ENCODE measurements at regions not wholly inside any gene's neighbourhood (a gene's known extent, or its start where the extent isn't known, plus 50 kb on each side); places are given as distances from the start of the nearest gene placed in this dataset.
A peak's percentile ranks its signal among the peaks of the same experiment; 100 is the strongest.

DNA sequence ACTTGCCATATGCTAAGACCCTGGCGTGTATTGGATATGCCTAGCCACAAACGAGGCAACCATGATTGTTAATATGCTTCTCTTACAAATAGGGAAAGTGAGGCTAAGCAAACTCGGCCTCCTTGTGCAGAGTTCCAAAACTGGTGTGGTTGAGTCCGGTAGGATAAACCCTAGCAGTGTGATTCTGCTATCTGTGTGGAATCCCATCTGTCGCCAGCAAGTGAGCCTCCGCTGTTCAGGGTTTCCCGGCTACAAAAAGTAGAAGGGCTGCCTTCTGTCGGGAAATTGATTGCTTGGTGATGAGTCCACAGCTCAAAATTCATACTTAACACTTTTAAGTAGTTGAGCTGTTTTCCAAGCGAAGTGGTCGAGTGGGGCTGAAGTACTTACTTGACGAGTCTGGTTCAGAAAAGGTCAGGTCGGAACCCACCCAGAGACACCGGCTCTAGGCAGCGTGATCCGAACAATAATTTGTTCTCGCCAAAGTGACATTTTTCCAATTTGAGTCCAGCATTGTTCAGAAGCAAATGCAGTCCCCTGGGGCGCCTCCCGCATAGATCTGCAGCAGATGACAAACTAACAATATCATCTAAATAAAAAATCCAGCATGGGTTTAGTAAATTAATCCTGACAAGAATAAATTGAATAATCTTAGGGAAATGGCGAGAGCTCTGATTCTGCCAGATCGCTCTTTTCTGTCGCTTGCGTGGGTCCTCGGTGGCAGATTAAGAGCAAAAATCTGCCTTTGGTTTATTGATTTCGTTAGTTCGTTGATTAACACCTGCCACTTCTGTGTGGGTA, 686.7 kb upstream of the RBFOX1 start:
- no peak for FAIRE-seq

DNA sequence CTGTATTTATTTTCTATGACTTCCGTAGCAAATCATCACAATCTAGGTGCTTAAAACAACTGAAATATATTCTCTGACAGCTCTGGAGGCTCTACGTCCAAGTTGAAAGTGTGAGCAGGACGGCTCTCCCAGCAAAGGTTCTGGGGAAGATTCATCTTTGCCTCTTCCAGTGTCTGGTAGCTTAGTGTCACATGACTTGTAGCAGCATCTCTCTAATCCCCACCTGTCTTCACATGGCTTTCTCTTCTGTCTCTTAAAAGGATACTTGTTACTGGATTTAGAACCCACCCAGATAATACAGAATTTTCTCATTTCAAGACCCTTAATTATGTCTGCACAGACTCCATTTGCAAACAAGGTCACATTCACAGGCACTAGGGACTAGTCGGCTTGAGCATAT, 687.7 kb upstream of the RBFOX1 start:
- no peak for FAIRE-seq

DNA sequence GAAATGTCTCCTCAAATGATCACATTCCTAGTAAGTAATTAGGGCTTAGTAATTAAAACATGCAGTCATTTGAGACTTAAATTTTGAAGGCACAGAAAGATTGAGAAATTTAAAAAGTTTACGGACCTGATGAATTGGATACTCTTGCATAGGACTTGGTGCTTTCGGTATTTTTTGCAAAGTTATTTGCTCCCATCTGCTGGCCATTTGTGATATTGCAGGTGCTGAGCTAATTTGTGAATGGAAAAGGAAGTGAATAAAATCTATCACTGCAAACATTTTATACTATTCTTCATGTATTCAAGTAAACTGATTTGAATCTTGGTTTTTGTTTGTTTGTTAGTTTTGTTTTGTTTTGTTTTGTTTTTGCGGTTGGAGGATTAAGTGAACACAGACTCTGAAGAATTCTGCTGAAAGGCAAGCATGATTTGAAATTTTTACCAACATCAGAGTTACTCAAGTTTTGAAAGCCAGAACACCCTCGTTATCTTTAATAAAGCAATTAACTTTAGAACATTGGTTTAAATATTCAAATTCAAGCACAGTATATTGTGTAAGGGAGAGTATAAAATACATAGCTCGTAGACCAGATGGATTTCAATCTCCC, 689.5 kb upstream of the RBFOX1 start:
- peak; percentile 93 for FAIRE-seq

DNA sequence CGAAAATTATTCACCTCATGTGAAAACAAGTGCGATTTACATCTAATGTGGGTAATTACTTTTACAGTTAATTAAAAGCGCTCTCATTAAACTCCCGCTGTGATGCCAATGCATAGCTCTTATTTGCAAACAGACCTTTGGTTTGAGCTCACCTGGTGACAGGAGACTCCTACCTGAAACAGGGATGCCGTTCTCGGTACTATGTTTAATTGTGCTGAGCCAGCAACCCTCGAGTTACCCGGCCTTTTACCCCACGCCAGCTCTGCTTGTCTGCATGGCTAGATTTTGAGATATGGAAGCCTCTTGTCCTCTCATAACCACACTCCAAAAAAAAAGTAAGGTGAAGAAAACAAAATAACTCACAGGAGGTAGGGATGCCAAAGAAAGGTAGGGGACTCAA, 690.4 kb upstream of the RBFOX1 start:
- no peak for FAIRE-seq

DNA sequence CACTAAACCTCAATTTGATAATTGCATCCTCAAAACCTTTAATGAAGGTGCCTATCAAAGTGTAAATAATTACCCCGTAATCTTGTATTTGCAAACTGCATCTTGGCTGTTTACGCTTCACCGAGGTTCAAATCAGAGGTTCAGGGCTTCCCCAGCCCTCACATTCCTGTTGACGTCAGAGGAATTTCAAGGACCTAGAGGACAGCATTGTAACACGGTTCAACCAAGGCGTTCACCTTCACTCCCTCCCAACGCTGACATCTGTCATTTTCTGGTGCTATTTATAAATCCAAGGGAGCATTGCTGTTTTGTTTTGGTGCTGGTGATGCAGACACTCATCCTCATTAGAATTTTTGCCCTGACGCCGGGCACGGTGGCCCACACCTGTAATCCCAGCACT, 691.6 kb upstream of the RBFOX1 start:
- FAIRE-seq: no peak

DNA sequence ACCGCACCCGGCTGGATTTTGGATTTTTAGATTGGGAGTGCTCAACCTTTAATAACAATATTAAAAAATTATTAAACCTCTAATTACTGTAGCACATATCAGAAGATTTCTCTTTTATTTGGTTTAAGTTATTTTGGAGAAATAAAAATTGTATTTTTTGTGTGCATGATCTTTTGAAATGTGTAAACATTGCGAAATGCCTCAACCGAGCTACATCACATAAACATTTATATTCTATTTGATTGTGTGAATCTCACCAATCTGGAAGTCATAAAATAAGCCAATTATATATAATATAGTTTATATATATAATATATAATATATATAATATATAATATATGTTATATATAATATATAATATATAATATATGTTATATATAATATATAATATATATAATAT, 696.2 kb upstream of the RBFOX1 start:
- no peak for FAIRE-seq

DNA sequence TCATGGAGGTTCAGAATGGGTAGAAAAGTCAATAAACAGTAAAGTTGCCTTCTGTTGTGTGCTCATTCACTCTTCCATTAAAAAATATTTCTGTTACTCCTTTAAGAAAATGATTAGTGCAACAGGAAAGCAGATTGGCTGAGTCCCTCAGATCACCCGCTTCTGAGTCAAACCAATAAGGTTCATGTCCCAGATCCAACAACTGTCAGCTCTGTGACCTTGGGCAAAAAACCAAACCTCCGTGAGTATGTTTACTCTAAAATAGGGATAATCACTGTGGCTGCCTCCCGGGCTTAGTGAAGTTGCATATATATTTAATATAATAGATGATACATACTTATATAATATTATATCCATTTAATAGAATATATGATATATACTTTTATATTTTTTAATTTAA, 698.5 kb upstream of the RBFOX1 start:
- no peak for FAIRE-seq

DNA sequence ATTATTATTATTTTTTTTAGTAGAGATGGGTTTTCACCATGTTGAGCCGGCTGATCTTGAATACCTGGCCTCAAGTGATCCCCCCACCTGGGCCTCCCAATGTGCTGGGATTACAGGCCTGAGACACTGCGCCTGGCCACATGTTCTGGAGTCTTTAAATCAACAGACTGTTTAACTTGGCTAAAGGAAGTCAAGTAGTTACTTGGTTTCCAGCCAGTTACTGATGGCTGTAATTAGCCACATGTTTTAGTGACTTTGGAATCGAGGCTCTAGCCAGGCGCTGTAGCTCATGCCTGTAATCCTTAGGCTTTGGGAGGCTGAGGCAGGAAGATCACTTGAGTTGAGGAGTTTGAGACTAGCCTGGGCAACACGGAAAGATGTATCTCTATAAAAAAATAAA, 699.2 kb upstream of the RBFOX1 start:
- FAIRE-seq: no peak

DNA sequence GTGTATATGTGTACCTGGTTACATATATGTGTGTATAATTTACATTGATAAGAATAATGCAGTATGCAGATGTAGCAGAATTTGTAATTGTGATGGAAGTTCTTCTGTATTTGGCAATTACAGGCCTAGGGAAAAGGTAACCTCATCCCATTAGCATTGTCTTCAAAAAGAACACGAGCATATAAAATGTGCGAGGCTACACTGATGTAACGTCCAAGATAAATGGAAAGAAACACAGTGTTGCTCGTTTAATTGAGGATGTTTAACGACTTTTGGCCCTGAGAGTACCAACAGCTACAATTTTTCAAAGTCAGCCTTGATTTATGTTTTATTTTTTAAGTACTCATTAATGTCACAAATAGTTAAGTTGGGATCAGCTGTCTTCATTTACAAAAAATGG, 703.5 kb upstream of the RBFOX1 start:
- no peak for FAIRE-seq

DNA sequence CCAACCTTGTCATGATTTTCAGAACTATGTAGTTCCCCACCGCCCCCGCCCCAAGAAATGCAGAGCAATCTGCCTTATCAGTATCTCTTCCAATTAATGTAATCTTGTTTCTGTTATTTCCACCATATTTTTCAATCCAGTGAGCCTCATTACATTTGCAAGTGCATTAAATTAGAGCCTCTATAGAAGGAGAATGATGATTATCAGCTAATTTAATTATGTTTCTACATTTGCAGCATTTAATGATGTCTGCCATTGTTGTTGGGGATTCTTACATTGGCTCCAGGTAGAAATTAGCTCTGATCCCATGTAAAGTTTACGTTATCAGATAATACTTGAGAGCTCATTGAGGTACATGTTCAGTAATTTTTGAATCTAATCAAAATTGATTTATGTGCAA, 707.0 kb upstream of the RBFOX1 start:
- no peak for FAIRE-seq

DNA sequence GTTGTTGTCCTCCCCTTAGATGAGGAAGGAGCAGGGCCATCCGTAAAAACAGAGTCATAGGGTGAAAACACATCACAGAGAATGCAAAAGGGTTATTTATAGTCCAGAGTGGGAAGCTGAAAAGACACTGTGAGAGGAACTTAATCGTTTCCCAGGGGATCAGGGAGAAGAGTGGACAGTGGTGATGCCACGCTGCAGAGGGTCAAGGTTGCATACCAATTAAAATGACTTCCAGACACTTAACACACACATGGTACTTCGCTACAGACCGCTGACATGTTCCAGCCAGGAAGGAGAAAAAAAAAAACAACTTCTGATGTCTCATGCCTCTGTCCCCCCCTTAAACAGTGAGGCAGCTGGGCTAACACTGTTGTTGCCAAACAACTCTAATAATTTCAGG, 713.8 kb upstream of the RBFOX1 start:
- no peak for FAIRE-seq

DNA sequence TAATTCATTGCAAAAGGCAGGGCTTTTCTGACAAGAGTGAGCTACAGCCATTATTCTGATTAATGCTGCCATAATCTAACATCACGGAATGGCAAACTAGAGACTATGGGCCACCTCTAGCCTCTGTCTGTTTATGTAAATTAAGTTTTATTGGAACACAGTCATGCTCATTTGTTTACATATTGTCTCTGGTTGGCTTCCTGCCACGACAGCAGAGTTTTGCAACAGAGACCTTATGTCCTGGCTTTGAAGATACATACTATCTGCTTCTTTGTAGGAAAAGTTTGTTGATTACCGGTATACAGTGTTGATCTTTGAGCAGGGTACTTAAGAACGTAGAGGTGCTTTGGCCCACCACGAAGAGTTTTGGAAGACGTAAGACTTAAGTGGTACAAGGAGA, 715.9 kb upstream of the RBFOX1 start:
- FAIRE-seq: no peak

DNA sequence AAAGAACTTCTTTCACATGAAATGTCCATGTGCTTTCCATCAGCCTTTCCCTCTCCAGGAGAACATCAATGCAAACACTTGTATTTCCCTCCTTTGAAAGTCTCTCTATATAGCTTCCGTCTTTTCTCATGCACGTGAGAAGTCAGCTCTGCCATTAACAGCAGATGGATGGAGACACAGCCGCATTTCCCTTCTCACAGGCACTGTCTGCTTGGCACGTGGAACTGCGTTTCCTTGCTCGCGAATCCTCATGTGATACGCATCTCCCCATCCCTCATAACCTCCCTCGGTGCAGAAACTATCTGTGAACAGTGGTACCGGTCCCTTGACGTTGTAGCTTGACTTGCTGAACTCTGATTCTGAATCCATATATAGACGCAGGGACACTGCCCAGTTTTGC, 717.0 kb upstream of the RBFOX1 start:
- FAIRE-seq: no peak

DNA sequence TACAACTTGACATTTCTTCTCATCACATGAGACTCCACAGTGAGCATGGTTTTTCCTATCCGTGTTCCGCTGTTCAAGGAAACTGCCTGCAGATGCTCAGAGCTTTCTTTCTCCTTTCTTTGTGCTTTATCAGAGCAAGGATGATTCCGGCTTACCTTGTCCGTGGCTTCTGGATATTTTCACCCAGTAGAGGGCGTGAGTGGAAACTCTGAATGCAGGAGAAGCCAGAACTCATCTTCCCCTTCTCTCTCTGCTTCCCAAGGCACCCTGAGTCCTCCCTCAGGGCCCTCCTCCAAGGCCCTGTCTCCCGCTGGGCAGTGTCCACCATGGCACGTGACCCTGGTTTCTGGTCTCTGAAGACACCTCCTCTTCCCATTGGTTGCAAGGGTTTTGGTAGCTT, 721.1 kb upstream of the RBFOX1 start:
- FAIRE-seq: no peak

DNA sequence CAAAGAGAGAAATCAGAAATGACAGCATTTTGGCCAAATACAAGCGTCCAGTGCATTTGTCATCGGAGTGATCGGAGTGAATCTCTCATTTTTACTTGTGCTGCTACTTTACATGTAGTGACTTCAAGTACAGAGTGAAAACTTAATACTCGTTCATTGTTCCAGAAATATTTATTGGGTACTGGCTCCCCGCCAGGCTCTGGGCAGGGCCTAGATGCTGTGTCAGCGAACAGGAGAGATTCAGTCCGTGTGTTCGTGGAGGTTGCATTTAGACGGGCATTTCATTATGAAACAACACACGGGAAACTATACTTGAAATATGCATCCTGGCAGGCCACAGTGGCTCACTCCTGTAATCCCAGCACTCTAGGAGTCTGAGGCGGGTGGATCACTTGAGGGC, 727.2 kb upstream of the RBFOX1 start:
- FAIRE-seq: no peak

DNA sequence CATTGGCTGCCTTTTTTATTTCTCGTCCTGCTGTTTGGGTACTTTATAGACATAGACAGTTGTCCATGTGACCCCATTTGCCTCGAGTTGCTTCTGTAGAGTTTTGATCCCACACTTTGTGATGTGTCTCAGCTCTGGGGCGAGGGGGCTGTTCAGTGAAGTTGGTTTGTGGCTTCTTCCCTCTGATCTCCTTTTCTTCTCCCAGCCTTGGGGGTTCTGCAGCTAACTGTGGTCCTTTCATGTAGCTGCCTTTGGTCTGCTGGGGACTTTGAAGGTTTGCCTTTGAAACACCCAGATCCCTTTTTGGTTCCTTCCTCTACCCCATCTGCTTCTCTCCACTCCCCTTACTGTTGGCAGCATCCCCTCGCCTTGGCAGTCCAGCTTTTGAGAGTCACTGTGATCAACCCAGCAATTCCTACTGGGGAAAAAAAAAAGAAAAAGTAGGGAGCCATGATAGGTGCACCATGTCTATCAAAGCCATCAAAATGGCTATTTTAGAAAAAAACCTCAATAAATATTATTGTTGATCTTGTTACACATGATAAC, 728.8 kb upstream of the RBFOX1 start:
- FAIRE-seq: no peak

DNA sequence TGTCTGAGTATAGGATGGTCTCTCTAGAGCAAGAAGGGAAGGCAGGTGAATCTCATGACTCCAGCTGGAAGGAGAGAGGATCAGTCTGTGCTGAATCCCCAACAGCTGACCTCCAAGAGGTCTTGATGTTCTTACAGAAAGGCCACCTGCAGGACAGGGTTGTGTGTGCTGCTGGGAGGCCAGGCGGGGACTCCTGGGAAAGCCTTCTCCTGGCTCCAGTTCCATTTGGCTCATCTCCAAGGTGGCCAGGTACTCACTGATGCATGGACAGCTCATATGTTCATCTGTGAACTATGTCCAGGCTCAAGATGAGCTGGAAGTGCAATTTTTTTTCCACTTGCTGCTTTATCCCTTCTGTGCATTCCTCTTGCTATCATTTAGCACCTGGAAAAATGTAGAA, 730.2 kb upstream of the RBFOX1 start:
- no peak for FAIRE-seq

DNA sequence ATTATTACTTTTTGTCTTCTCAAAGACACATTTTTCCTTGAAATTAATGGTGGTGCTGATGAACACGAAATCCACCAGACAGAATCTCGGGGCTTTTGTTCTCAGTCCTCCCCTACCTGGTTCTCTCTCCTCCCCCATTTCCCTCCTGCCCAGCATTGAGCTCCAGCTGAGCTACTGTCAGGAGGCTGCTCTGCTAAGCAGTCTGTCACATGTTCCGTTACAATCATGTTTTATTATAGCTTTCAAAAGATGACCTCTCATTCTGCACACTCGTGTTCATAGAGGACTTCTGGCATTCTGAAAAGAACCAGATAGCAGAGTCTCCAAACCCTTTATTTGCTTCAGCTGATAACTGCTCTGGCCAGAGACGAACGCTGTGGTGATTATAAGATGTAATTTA, 732.5 kb upstream of the RBFOX1 start:
- no peak for FAIRE-seq

DNA sequence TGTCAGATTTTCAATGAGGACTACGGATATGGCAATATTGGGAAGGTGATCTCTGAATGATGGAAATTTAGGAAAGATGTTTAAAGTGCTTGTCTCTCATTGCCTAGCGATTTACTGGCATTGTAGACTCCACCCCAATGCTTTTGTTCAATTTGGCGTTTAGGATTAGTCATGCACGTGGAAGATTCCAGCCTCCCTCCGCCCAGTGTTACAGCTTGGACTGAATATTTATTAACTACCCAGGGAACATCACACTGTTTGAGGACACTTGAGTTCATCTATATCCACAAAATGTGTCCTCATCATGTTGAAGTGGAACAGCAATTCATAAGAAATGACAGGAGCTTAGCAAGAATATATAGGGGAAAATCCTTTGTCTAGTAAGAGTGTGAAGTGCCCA, 738.8 kb upstream of the RBFOX1 start:
- no peak for FAIRE-seq

DNA sequence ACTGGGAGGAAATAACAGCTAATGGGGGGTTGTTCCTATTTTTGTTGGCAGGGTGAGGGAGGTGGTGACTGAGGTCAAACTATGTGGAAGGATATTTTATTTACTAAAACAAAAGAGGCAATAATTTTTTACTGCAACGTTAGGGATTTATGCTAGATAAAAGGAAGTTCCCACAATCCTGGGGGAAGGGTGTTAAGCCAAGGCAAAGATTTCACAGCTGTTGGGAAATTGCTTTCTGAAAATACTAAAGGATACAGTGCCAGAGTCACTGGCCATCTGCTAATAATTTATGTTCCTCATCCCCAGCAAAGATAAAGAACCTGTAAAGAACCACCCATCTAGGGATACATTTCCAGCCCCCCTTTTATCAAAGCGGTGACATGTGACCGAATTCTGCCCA, 756.0 kb upstream of the RBFOX1 start:
- FAIRE-seq: no peak

DNA sequence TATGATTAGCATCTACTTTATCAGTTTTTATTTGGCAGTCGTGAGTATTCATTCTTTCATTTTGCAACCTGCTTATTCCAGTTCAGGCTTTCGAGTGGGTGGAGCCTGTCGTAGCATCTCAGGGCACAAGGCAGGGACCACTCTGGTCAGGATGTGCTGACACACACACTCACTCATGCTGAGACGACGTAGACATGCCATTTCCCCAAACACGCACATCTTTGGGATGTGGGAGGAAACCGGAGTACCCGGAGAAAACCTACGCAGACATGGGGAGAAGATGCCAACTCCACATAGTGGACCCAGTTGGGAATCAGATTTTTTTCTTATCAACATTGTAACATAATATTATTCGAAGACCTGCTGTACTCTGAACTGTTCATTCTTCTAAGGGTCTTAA, 756.5 kb upstream of the RBFOX1 start:
- no peak for FAIRE-seq

DNA sequence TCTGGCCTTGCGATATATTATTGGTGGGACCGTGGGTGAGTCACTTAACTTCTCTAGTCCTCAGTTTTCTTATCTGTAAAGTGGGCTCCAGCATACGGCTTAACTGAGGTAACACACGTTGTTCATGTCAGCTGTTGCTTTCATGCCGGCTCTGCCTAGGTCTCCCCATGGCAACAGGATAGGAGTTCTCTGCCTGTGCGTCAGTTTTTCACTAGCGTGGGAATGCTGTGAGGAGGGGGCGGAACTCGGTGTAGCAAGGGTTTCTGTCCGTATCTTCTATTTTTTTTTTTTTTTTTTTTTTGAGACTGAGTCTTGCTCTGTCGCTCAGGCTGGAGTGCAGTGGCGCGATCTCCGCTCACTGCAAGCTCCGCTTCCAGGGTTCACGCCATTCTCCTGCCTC, 758.5 kb upstream of the RBFOX1 start:
- no peak for FAIRE-seq

DNA sequence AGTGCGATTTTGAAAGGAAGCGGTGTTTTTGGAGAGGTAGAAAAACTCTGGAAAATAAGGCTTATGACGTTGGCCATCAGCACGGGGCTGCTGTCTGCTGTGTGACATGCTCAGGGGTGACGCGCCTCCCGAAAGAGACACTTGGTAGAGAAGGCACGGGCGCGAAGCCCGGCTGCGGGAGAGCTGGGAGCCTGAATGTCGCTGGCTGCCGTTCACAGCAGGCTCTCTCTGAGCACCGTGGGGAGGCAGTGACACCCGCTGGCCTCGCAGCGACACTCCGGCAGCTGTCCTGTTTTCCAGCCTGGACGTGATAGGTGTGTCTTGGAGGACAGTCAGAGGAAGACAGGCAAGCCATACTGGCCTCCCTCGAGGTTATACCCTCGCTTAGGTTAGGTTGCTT, 759.1 kb upstream of the RBFOX1 start:
- no peak for FAIRE-seq

DNA sequence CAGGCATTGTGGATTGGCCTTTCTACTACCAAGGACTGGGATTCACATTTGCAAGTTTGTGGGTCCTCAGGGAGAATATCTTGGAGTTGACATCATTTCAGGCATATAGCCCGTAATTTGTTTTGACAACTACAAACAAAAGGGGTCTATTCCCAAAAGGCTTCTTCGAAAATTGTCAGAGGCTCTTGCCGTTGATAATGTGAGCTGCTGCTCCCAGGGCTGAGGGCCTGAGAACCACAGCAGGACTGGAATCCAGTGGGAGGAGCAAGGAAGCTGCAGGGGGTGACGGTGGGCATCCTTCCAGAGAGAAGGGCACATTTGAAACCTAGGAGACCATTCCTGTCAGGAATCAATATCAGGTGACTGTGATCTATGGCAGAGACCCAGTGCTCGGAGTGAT, 761.6 kb upstream of the RBFOX1 start:
- no peak for FAIRE-seq

DNA sequence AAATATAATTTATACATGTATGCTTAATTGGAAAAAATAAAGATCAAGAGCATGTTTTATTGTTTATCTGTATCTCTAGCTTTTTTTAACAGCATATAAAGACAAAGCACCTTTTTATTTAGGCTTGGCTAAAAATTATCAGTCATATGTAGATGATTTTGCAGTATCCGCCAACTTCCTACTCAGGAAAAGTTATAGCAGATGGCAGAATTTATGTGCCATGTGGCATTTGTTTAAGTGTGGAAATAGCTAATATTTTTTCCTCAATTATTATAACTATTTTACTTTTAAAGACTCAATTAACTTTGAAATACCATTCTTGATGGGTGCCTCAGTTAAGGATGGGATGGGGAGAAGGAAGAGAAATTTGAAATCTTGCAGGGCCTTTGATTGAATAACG, 762.1 kb upstream of the RBFOX1 start:
- no peak for FAIRE-seq

Measured in endometrium (tissue), 2 donors.